ENCODE measurements at regions not wholly inside any gene's neighbourhood (a gene's known extent, or its start where the extent isn't known, plus 50 kb on each side); places are given as distances from the start of the nearest gene placed in this dataset.

- H3K4me1 ChIP-seq (ENCODE audit: insufficient read depth) = peaks cover 22% of the 10 kb centered on the region
- ATAC-seq (no peak), DNase-seq (ENCODE audit: low spot score) (no peak)
- H4K20me1 ChIP-seq (replicated peaks; ENCODE audit: insufficient read depth) = no peaks in the 10 kb centered on the region
- H3K36me3 ChIP-seq (ENCODE audit: insufficient read depth) = no peaks in the 10 kb centered on the region
- Mint-ChIP-seq H3K4me1 (peaks cover 19% of the 10 kb centered on the region), H3K36me3 (ENCODE audit: low read depth) (no peaks in the 10 kb centered on the region), H3K4me3 (no peak overlapping the region), H3K27me3 (ENCODE audit: insufficient read depth, low read depth, poor library complexity) (peaks cover 9% of the 10 kb centered on the region), H3K9me3 (no peaks in the 10 kb centered on the region), H3K27ac (no peak overlapping the region)
- H3F3A ChIP-seq (replicated peaks; ENCODE audit: low read depth) = no peaks in the 10 kb centered on the region
- H3K27ac ChIP-seq (ENCODE audit: low read depth) = no peak overlapping the region
- TF ChIP-seq JUNB (IDR thresholded peaks at IDR 0.05; ENCODE audit: unreplicated experiment) (no peak), ETS1 (IDR thresholded peaks at IDR 0.05) (no peak), POLR2AphosphoS5 (IDR thresholded peaks at IDR 0.05; ENCODE audit: low read depth) (no peak), REST (IDR thresholded peaks at IDR 0.05; ENCODE audit: unreplicated experiment) (no peak), STAT1 (IDR thresholded peaks at IDR 0.05; ENCODE audit: unreplicated experiment) (no peak), ZNF114 (CRISPR knock-in tag; IDR thresholded peaks at IDR 0.05) (no peak), EZH2phosphoT487 (IDR thresholded peaks at IDR 0.05; ENCODE audit: unreplicated experiment) (no peak)
- H3K4me2 ChIP-seq = no peak overlapping the region
- no peak overlapping the region for H3K4me3 ChIP-seq
- H3K79me2 ChIP-seq (replicated peaks; ENCODE audit: insufficient read depth) = no peaks in the 10 kb centered on the region
- no peak overlapping the region for H2AFZ ChIP-seq
- H3K27me3 ChIP-seq (ENCODE audit: insufficient read depth) = no peaks in the 10 kb centered on the region
- no peaks in the 10 kb centered on the region for H3K9me2 ChIP-seq (ENCODE audit: insufficient read depth)
These were observed 129.6 kb downstream of the KCTD15 start for GRCh38 chr19:33926306-33926705.

GRCh38 chr19:33927789-33928457 lies 131.3 kb downstream of the KCTD15 start:
- peaks cover 22% of the 10 kb centered on the region for H3K4me1 ChIP-seq (ENCODE audit: insufficient read depth)
- H3K36me3 ChIP-seq (ENCODE audit: insufficient read depth) = no peaks in the 10 kb centered on the region
- DNase-seq (ENCODE audit: low spot score) (peak; percentile 32), ATAC-seq (peak; percentile 91)
- H3K4me3 ChIP-seq = no peak overlapping the region; the same call in 1 of the 2 replicates
- Mint-ChIP-seq H3K4me1 (peaks cover 19% of the 10 kb centered on the region), H3K4me3 (peak overlapping the region; percentile 13; the same call in 2 of the 3 replicates), H3K9me3 (no peaks in the 10 kb centered on the region), H3K27ac (peak overlapping the region; percentile 36; the same call in 1 of the 2 replicates), H3K27me3 (ENCODE audit: insufficient read depth, low read depth, poor library complexity) (peaks cover 9% of the 10 kb centered on the region), H3K36me3 (ENCODE audit: low read depth) (no peaks in the 10 kb centered on the region)
- H3K4me2 ChIP-seq = peak overlapping the region; percentile 18
- no peaks in the 10 kb centered on the region for H3K27me3 ChIP-seq (ENCODE audit: insufficient read depth)
- H2AFZ ChIP-seq = peak overlapping the region; percentile 0; the same call in 1 of the 2 replicates
- H3K79me2 ChIP-seq (replicated peaks; ENCODE audit: insufficient read depth) = no peaks in the 10 kb centered on the region
- peak overlapping the region; percentile 4; the same call in 1 of the 2 replicates for H3K27ac ChIP-seq (ENCODE audit: low read depth)
- no peaks in the 10 kb centered on the region for H4K20me1 ChIP-seq (replicated peaks; ENCODE audit: insufficient read depth)
- H3F3A ChIP-seq (replicated peaks; ENCODE audit: low read depth) = no peaks in the 10 kb centered on the region
- no peaks in the 10 kb centered on the region for H3K9me2 ChIP-seq (ENCODE audit: insufficient read depth)
- no peak for TF ChIP-seq CTCF (conservative IDR thresholded peaks at IDR 0.05; ENCODE audit: low read depth in 2 of 2)
- no peak for TF ChIP-seq ZNF114 (CRISPR knock-in tag; IDR thresholded peaks at IDR 0.05)
- no peak for TF ChIP-seq CREB1 (CRISPR knock-in tag; IDR thresholded peaks at IDR 0.05; ENCODE audit: low read depth)
- TF ChIP-seq ETS1 (IDR thresholded peaks at IDR 0.05) = no peak
- TF ChIP-seq REST (IDR thresholded peaks at IDR 0.05; ENCODE audit: unreplicated experiment) = no peak
- no peak for TF ChIP-seq EZH2phosphoT487 (IDR thresholded peaks at IDR 0.05; ENCODE audit: unreplicated experiment)
- TF ChIP-seq ZNF331 (CRISPR knock-in tag; IDR thresholded peaks at IDR 0.05; ENCODE audit: low read depth) = no peak
- TF ChIP-seq NANOG (IDR thresholded peaks at IDR 0.05; ENCODE audit: borderline replicate concordance) = no peak
- TF ChIP-seq EZH2 (IDR thresholded peaks at IDR 0.05; ENCODE audit: low read depth, unreplicated experiment) = no peak
- no peak for TF ChIP-seq STAT1 (IDR thresholded peaks at IDR 0.05; ENCODE audit: unreplicated experiment)
- no peak for TF ChIP-seq POLR2AphosphoS5 (IDR thresholded peaks at IDR 0.05; ENCODE audit: low read depth)

Data from GM23338 (cell line).